ENCODE measurements at regions not wholly inside any gene's neighbourhood (a gene's known extent, or its start where the extent isn't known, plus 50 kb on each side); places are given as distances from the start of the nearest gene placed in this dataset.
"Not testable (repeated sequence)": the region's sequence is repeated elsewhere in the genome, so short reads cannot be mapped to it uniquely, and the experiment has no call there.

DNA sequence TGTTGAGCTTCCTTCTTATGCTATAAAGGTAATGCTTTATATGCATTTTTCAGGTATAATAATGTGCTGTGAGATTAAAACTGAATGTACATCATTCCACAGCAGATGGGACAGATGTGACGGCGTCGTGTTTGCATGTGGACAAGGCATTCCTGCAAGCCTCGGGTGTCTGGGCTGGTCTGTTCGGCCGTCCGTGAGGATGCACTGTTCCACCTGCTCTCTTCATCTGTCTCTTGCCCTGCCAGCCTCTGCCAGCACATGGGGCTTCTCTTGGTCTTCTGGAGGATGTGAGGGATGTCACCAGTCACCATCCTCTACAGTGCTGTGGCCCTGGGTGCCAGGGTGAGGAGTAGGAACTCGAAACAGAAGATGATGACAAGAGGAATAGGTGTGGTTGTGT, 223.2 kb downstream of the ERMARD start:
- DNase-seq: no peak
- Mint-ChIP-seq H3K27ac (no peak overlapping the region), H3K9me3 (no peaks in the 10 kb centered on the region)

GRCh38 chr6:169973588-169974467, 222.4 kb downstream of the ERMARD start:
- not testable (repeated sequence) for H3K36me3 Mint-ChIP-seq; H3K4me3 Mint-ChIP-seq; H3K9me3 Mint-ChIP-seq; H3K27ac Mint-ChIP-seq; DNase-seq; H3K27me3 Mint-ChIP-seq (ENCODE audit: low read depth in 3 of 3)
- H3K4me1 Mint-ChIP-seq: peaks cover 20 to 31% of the 10 kb centered on the region in 2 donors

More for the DNA sequence above, 223.2 kb downstream of the ERMARD start:
- Mint-ChIP-seq H3K4me3 (no peak overlapping the region), H3K36me3 (no peaks in the 10 kb centered on the region), H3K27me3 (ENCODE audit: low read depth in 3 of 3) (peaks cover 3 to 11% (median 8%) of the 10 kb centered on the region in 3 donors), H3K4me1 (peaks cover 20 to 31% of the 10 kb centered on the region in 2 donors)

DNA sequence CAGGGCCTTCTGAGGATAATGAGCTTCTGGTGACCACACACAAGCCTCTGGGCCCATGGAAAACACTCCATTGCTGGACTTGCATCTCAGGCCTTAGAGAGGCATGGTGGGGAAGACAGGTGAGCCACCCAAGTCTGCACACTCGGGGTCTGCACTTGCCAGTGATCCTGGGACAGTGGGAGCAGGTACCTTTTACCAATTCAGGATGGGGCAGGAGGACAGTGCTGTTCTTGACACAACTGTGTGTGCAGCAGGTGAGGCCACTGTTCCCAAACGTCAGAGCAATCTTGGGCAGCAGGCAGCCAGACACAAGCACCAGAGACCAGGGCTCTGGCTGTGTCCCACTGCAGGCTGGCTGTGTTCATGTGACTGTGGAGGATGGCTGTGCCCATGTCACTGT, 221.3 kb downstream of the ERMARD start:
- peak overlapping the region in 1 of 6 donors; percentile 30 for H3K27ac Mint-ChIP-seq
- DNase-seq: no peak
- peaks cover 20 to 31% of the 10 kb centered on the region in 2 donors for H3K4me1 Mint-ChIP-seq
- peaks cover 3 to 10% (median 9%) of the 10 kb centered on the region in 3 donors for H3K27me3 Mint-ChIP-seq (ENCODE audit: low read depth in 3 of 3)
- no peak overlapping the region for H3K4me3 Mint-ChIP-seq
- peaks cover 0 to 3% (median 0%) of the 10 kb centered on the region in 3 donors for H3K36me3 Mint-ChIP-seq
- H3K9me3 Mint-ChIP-seq: no peaks in the 10 kb centered on the region

- Mint-ChIP-seq H3K4me1 (peaks cover 19 to 26% of the 10 kb centered on the region in 2 donors), H3K27ac (no peak overlapping the region), H3K4me3 (no peak overlapping the region), H3K27me3 (ENCODE audit: low read depth in 3 of 3) (peaks cover 3 to 10% (median 9%) of the 10 kb centered on the region in 3 donors), H3K9me3 (no peaks in the 10 kb centered on the region), H3K36me3 (peaks cover 0 to 3% (median 0%) of the 10 kb centered on the region in 3 donors)
- DNase-seq: no peak
These were observed 220.8 kb downstream of the ERMARD start for GRCh38 chr6:169972101-169972651.

DNA sequence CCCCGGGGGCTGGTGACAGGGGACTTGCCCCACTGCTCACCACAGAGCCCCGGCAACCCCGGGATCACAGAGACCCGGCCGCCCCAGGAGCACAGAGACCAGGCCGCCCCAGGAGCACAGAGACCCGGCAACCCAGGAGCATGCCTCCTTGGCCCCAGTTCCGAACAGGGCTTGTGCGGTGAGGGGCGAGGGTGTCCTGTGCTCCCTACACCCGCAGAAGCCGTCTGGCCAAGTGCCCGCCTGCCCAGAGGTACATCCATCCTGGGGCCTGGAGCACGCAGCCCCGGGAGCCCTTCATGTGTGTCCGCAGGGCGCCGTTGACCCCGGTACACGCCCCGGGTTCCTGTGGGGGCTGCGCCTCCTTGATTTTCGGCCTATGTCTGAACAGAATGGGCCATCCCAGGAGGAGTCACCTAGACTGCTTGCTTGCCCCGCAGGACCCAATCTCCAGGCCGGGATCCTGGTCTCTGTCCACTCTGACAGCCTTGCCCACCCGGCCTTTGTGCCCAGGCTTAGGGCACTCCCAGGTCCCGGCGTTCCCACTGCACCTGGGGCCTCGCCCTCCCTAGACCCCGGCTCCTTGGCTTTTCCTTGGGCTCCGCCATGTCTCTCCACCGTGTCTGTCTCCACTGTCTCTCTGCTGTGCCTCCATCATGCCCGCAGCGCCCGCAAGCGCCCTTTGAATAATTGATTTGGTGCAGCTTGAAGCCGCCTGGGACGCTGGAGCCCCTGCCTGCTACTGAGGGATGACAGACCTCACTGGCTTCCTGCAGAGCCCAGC, 219.8 kb downstream of the ERMARD start:
- peaks cover 2 to 4% (median 3%) of the 10 kb centered on the region in 3 donors for H3K27me3 Mint-ChIP-seq (ENCODE audit: low read depth in 3 of 3)
- H3K4me3 Mint-ChIP-seq: no peak overlapping the region
- DNase-seq: no peak
- no peak overlapping the region for H3K27ac Mint-ChIP-seq
- peaks cover 12 to 17% of the 10 kb centered on the region in 2 donors for H3K4me1 Mint-ChIP-seq
- H3K9me3 Mint-ChIP-seq: no peaks in the 10 kb centered on the region
- peaks cover 0 to 3% (median 0%) of the 10 kb centered on the region in 3 donors for H3K36me3 Mint-ChIP-seq

DNA sequence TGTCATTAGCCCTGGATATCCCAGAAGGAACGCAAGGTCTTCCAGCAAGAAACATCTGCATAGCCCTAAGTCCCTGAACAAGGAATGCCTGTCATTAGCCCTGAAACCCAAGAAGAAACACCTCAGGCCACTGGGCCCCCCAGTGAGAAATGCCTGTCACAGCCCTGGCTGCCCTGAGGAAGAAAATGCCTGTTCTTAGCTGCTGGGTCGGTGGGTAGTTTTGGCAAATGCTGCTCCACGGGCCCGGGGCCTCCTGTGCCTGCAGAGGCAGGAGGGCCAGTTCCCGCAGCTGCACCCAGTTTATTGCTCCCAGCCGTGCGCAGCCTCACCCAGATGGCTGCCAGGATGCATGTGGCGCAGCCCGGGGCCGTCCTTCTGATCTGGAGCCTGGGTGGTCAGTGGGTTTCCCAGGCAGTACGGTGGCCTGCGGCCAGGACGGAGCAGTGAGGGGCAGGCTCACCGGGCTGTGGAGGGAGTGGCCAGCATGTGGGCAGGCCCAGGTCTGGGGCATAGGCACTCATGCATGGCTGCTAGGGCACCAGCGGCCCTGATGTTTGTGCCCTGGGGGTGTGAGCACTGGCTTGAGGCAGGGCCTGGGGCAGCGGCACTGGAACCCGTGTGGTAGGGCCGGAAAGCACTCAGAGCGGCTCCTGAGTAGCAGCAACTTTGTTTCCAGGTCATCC, 219.0 kb downstream of the ERMARD start:
- DNase-seq: no peak
- Mint-ChIP-seq H3K27ac (no peak overlapping the region), H3K36me3 (peaks cover 0 to 3% (median 0%) of the 10 kb centered on the region in 3 donors)

GRCh38 chr6:169969372-169970099, 218.1 kb downstream of the ERMARD start:
- H3K27ac Mint-ChIP-seq: no peak overlapping the region
- H3K4me1 Mint-ChIP-seq: peaks cover 2 to 3% of the 10 kb centered on the region in 2 donors
- no peaks in the 10 kb centered on the region for H3K9me3 Mint-ChIP-seq
- DNase-seq: no peak
- peaks cover 3 to 5% (median 4%) of the 10 kb centered on the region in 3 donors for H3K27me3 Mint-ChIP-seq (ENCODE audit: low read depth in 3 of 3)
- H3K36me3 Mint-ChIP-seq: peaks cover 0 to 3% (median 0%) of the 10 kb centered on the region in 3 donors
- H3K4me3 Mint-ChIP-seq: no peak overlapping the region

More for the DNA sequence above, 219.0 kb downstream of the ERMARD start:
- Mint-ChIP-seq H3K27me3 (ENCODE audit: low read depth in 3 of 3) (peaks cover 3 to 4% (median 3%) of the 10 kb centered on the region in 3 donors), H3K9me3 (no peaks in the 10 kb centered on the region), H3K4me3 (no peak overlapping the region), H3K4me1 (peaks cover 4 to 9% of the 10 kb centered on the region in 2 donors)

- no peak overlapping the region for H3K4me3 Mint-ChIP-seq
- no peaks in the 10 kb centered on the region for H3K9me3 Mint-ChIP-seq
- peaks cover 3 to 5% (median 4%) of the 10 kb centered on the region in 3 donors for H3K27me3 Mint-ChIP-seq (ENCODE audit: low read depth in 3 of 3)
- H3K36me3 Mint-ChIP-seq: peaks cover 0 to 3% (median 0%) of the 10 kb centered on the region in 3 donors
- no peak for DNase-seq
- H3K4me1 Mint-ChIP-seq: no peaks in the 10 kb centered on the region
- no peak overlapping the region for H3K27ac Mint-ChIP-seq
These were observed 217.3 kb downstream of the ERMARD start for GRCh38 chr6:169968541-169969270.

GRCh38 chr6:169967687-169968086, 216.3 kb downstream of the ERMARD start:
- Mint-ChIP-seq H3K4me3 (no peak overlapping the region), H3K27me3 (ENCODE audit: low read depth in 3 of 3) (peaks cover 3 to 8% (median 5%) of the 10 kb centered on the region in 3 donors), H3K4me1 (peaks cover 3 to 5% of the 10 kb centered on the region in 2 donors), H3K27ac (no peak overlapping the region), H3K36me3 (peaks cover 0 to 3% (median 0%) of the 10 kb centered on the region in 3 donors), H3K9me3 (no peaks in the 10 kb centered on the region)
- no peak for DNase-seq

GRCh38 chr6:169966312-169967181, 215.1 kb downstream of the ERMARD start:
- H3K27me3 Mint-ChIP-seq (ENCODE audit: low read depth in 3 of 3): peaks cover 5 to 9% (median 8%) of the 10 kb centered on the region in 3 donors
- H3K36me3 Mint-ChIP-seq: peaks cover 0 to 3% (median 0%) of the 10 kb centered on the region in 3 donors
- no peak overlapping the region for H3K4me3 Mint-ChIP-seq
- no peak overlapping the region for H3K27ac Mint-ChIP-seq
- no peak for DNase-seq
- peaks cover 6 to 11% of the 10 kb centered on the region in 2 donors for H3K4me1 Mint-ChIP-seq
- no peaks in the 10 kb centered on the region for H3K9me3 Mint-ChIP-seq

GRCh38 chr6:169965657-169966311, 214.4 kb downstream of the ERMARD start:
- Mint-ChIP-seq H3K36me3 (peaks cover 0 to 3% (median 0%) of the 10 kb centered on the region in 3 donors), H3K4me1 (peaks cover 9 to 15% of the 10 kb centered on the region in 2 donors), H3K27ac (no peak overlapping the region), H3K27me3 (ENCODE audit: low read depth in 3 of 3) (peaks cover 7 to 9% (median 8%) of the 10 kb centered on the region in 3 donors), H3K4me3 (no peak overlapping the region), H3K9me3 (no peaks in the 10 kb centered on the region)
- no peak for DNase-seq

Data from immature natural killer cell (primary cell).